ENCODE measurements at regions not wholly inside any gene's neighbourhood (a gene's known extent, or its start where the extent isn't known, plus 50 kb on each side); places are given as distances from the start of the nearest gene placed in this dataset.

DNA sequence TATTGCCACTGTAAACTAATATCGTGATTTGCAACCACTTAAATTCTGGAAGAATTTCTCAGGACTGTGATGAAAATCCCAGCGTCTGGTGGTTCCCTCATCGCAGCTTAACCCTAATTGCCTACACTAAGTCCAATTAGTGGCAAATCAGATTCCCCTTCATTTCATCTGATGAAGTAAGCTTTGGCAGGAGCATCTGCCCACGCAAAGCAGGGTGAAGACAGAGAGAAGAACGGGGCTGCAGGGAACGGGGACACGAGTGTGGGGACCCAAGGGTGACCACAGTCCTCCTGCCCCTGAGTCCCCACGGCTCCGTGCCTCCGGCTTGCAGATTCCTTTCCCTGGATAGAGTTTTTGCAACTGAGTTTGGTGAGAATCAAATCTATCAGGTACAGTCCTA is 159.5 kb downstream of the LY86 start:
- DNase-seq, result no peak
- CTCF ChIA-PET, result no interaction called here
- Histone ChIP-seq H3K4me1 (ENCODE audit: insufficient read depth, low read length) (peaks cover 13% of the 10 kb centered on the region), H3K36me3 (ENCODE audit: insufficient read depth, low read length) (no peaks in the 10 kb centered on the region), H3K27me3 (ENCODE audit: insufficient read depth, low read length, poor library complexity, severe bottlenecking) (no peaks in the 10 kb centered on the region), H3K9me3 (ENCODE audit: low read length) (no peaks in the 10 kb centered on the region), H3K4me3 (ENCODE audit: low read length) (no peak overlapping the region), H3K27ac (ENCODE audit: low read depth, low read length) (no peak overlapping the region)
- Mint-ChIP-seq H3K9me3 (no peaks in the 10 kb centered on the region), H3K27ac (no peak overlapping the region), H3K4me1 (peaks cover 0 to 4% (median 0%) of the 10 kb centered on the region in 3 donors), H3K4me3 (no peak overlapping the region), H3K27me3 (peaks cover 0 to 5% of the 10 kb centered on the region in 2 donors), H3K36me3 (no peaks in the 10 kb centered on the region)
- POLR2A ChIA-PET, result no interaction called here

DNA sequence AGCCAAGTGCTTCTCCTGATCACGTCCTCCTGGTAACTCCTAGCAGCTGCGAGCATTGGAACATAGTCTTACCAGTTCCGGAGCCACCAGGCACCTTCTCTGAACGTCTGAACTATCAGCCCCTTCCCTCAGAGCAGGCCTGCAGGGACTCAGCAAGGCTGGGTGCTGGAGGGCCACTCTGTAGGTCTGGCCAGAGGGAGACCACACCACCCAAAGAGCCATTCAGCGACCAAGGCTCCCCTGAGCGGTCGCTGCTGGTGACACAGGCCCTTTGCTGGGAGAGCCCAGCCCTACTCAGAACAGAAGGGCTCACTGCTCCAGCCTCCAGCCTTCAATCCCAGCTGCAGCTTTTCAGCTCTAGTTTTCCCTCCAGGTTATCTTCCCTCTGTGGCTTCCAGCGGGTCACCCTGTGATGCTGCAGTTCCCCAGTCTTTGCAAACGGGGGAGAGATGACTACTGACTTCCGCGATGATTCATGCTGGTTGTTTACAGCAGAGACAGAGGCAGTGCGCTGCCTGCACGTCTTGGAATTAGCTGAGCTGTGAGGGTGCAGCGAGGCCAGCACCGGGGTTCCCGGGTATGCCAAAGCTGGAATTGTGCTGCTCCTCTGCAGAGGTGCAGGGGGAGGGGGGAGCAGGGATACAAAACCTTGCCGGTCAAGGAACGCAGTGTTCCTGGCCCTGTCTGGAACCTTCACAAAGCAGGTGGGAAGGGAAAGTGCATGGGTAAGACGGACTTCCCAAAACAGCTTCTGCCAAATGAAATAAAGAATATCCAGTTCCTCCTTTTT is 161.4 kb downstream of the LY86 start:
- no peak overlapping the region for H3K27ac Mint-ChIP-seq

DNA sequence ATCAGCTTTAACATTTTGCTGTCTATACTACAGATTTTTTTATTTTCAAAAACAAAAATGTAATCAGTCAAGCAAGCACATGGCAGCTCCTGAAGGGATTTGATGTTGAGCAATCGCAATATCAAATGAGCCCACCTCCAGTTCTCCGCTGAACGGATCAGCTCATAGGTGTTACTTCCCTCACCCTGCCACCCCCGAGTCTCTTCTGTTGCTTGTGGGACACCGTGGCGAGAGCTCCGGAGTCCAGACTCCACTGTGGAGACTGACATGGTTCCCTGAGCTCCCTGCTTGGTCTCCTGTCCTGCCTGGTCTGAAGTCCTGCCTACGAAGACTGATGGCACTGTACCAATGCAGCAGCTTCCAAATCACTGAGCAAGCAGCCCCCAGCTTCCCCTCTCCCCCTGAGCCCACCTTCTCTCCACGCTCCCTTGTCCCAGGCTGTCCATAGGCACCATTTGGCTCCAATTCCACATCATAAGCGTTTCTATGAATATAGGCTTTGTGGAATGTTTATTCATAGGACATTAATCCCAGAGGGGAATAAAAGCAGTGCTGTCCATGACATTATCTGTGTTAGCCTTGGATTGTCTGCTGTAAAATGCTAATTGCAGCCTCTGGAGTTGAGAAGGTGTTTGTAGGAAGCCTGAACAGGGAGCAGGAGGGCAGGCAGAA is 162.2 kb downstream of the LY86 start:
- no peaks in the 10 kb centered on the region for H3K27me3 ChIP-seq (ENCODE audit: insufficient read depth, low read length, poor library complexity, severe bottlenecking)
- Mint-ChIP-seq H3K36me3 (no peaks in the 10 kb centered on the region), H3K4me1 (peaks cover 0 to 4% (median 0%) of the 10 kb centered on the region in 3 donors), H3K9me3 (no peaks in the 10 kb centered on the region), H3K27me3 (peaks cover 5 to 10% of the 10 kb centered on the region in 2 donors), H3K27ac (no peak overlapping the region), H3K4me3 (no peak overlapping the region)
- ChIA-PET POLR2A (no interaction called here), CTCF (interaction anchor here (0.8 kb wide), 1 partner anchor 8 kb away, joined by 3 read pairs; no protein-coding TSS in a partner anchor)
- H3K36me3 ChIP-seq (ENCODE audit: insufficient read depth, low read length), result no peaks in the 10 kb centered on the region
- peaks cover 13% of the 10 kb centered on the region for H3K4me1 ChIP-seq (ENCODE audit: insufficient read depth, low read length)
- DNase-seq, result no peak
- no peaks in the 10 kb centered on the region for H3K9me3 ChIP-seq (ENCODE audit: low read length)
- H3K27ac ChIP-seq (ENCODE audit: low read depth, low read length), result no peak overlapping the region
- no peak overlapping the region for H3K4me3 ChIP-seq (ENCODE audit: low read length)

More for the DNA sequence above, 161.4 kb downstream of the LY86 start:
- POLR2A ChIA-PET, result no interaction called here
- Mint-ChIP-seq H3K27me3 (peaks cover 5% of the 10 kb centered on the region in 2 donors), H3K9me3 (no peaks in the 10 kb centered on the region), H3K36me3 (no peaks in the 10 kb centered on the region), H3K4me3 (no peak overlapping the region), H3K4me1 (peaks cover 0 to 4% (median 0%) of the 10 kb centered on the region in 3 donors)
- Histone ChIP-seq H3K27ac (ENCODE audit: low read depth, low read length) (peak overlapping the region; percentile 71), H3K36me3 (ENCODE audit: insufficient read depth, low read length) (no peaks in the 10 kb centered on the region), H3K9me3 (ENCODE audit: low read length) (no peaks in the 10 kb centered on the region), H3K4me3 (ENCODE audit: low read length) (no peak overlapping the region), H3K4me1 (ENCODE audit: insufficient read depth, low read length) (peaks cover 13% of the 10 kb centered on the region), H3K27me3 (ENCODE audit: insufficient read depth, low read length, poor library complexity, severe bottlenecking) (no peaks in the 10 kb centered on the region)
- CTCF ChIA-PET, result interaction anchor here (0.8 kb wide), 1 partner anchor 9 kb away, joined by 3 read pairs; no protein-coding TSS in a partner anchor
- no peak for DNase-seq

DNA sequence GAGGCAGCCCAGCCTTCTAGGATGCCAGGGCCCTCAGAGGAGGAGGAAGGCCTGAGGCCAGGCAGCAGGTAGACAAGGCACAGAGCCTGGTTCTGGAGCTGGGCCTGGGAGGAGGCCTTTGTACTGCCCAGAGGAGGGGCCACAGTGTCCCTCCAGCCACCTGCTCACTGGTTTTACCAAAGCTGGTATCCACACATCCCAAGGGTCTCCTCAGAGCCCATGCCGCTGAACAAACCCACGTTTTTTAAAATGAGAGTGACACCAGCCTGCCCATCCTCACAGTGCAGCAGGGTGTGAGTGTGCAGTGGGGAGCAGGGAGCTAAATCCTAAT is 162.7 kb downstream of the LY86 start:
- H3K27ac Mint-ChIP-seq, result no peak overlapping the region

DNA sequence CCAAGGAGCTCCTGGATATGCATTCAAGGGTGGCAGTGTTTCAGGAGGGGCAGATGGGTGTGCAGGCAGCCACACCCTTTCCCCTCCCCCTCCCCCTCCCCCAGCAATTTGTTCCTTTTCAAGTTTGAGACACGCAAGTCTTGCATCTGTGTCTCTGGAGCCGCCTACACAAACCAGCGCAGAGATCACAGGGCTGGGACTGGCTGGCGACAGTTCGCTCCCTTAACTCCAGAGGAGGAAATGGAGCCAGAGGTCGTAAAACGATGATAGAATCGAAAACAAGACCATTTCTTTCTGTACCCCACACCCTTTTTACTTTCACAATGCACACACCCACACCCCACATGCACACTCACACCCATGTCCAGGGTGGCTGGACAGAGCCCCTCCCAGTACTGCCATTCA is 163.1 kb downstream of the LY86 start:
- Mint-ChIP-seq H3K4me1 (peaks cover 0 to 4% (median 0%) of the 10 kb centered on the region in 3 donors), H3K27ac (peak overlapping the region in 1 of 8 donors; percentile 43), H3K27me3 (peaks cover 2 to 15% of the 10 kb centered on the region in 2 donors), H3K4me3 (no peak overlapping the region), H3K36me3 (no peaks in the 10 kb centered on the region), H3K9me3 (no peaks in the 10 kb centered on the region)
- Histone ChIP-seq H3K36me3 (ENCODE audit: insufficient read depth, low read length) (no peaks in the 10 kb centered on the region), H3K27me3 (ENCODE audit: insufficient read depth, low read length, poor library complexity, severe bottlenecking) (no peaks in the 10 kb centered on the region), H3K4me1 (ENCODE audit: insufficient read depth, low read length) (peaks cover 13% of the 10 kb centered on the region), H3K9me3 (ENCODE audit: low read length) (no peaks in the 10 kb centered on the region), H3K27ac (ENCODE audit: low read depth, low read length) (no peak overlapping the region), H3K4me3 (ENCODE audit: low read length) (no peak overlapping the region)
- DNase-seq, result no peak
- ChIA-PET POLR2A (no interaction called here), CTCF (no interaction called here)

More for the DNA sequence above, 162.7 kb downstream of the LY86 start:
- no peaks in the 10 kb centered on the region for H3K9me3 Mint-ChIP-seq
- peaks cover 13% of the 10 kb centered on the region for H3K4me1 ChIP-seq (ENCODE audit: insufficient read depth, low read length)
- peaks cover 4 to 12% of the 10 kb centered on the region in 2 donors for H3K27me3 Mint-ChIP-seq
- ChIA-PET POLR2A (no interaction called here), CTCF (interaction anchor here (0.8 kb wide), 1 partner anchor 8 kb away, joined by 3 read pairs; no protein-coding TSS in a partner anchor)
- peaks cover 0 to 4% (median 0%) of the 10 kb centered on the region in 3 donors for H3K4me1 Mint-ChIP-seq
- H3K9me3 ChIP-seq (ENCODE audit: low read length), result no peaks in the 10 kb centered on the region
- H3K36me3 ChIP-seq (ENCODE audit: insufficient read depth, low read length), result no peaks in the 10 kb centered on the region
- no peaks in the 10 kb centered on the region for H3K27me3 ChIP-seq (ENCODE audit: insufficient read depth, low read length, poor library complexity, severe bottlenecking)
- H3K4me3 Mint-ChIP-seq, result no peak overlapping the region
- no peak overlapping the region for H3K4me3 ChIP-seq (ENCODE audit: low read length)
- DNase-seq, result no peak
- H3K27ac ChIP-seq (ENCODE audit: low read depth, low read length), result no peak overlapping the region
- no peaks in the 10 kb centered on the region for H3K36me3 Mint-ChIP-seq

DNA sequence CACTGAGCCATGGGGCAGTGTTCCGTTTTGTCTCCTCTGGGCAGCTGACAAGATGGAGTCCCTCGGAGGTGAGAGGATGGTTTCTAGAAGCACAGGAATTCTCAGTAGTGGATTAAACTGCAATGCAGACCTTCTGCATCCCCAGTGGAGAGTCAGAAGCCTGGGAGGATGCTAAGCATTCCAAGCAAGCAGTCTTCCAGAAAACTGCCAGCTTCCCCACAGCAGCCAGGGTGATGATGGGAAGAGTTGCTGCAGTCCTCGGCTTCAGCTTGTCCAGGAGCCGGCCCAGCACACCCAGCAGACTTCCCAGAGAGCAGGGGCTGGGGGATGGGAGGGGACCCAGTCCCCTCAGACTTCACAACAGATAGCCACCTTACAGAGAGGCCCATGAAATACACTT is 163.6 kb downstream of the LY86 start:
- peaks cover 2 to 18% of the 10 kb centered on the region in 2 donors for H3K27me3 Mint-ChIP-seq
- H3K4me1 Mint-ChIP-seq, result peaks cover 0 to 4% (median 0%) of the 10 kb centered on the region in 3 donors
- H3K4me1 ChIP-seq (ENCODE audit: insufficient read depth, low read length), result peaks cover 13% of the 10 kb centered on the region
- no peaks in the 10 kb centered on the region for H3K9me3 ChIP-seq (ENCODE audit: low read length)
- no peak overlapping the region for H3K4me3 ChIP-seq (ENCODE audit: low read length)
- DNase-seq, result no peak
- ChIA-PET POLR2A (no interaction called here), CTCF (no interaction called here)
- H3K27me3 ChIP-seq (ENCODE audit: insufficient read depth, low read length, poor library complexity, severe bottlenecking), result no peaks in the 10 kb centered on the region
- H3K4me3 Mint-ChIP-seq, result no peak overlapping the region
- no peak overlapping the region for H3K27ac ChIP-seq (ENCODE audit: low read depth, low read length)
- H3K36me3 Mint-ChIP-seq, result no peaks in the 10 kb centered on the region
- no peaks in the 10 kb centered on the region for H3K36me3 ChIP-seq (ENCODE audit: insufficient read depth, low read length)
- H3K9me3 Mint-ChIP-seq, result no peaks in the 10 kb centered on the region
- peak overlapping the region in 1 of 8 donors; percentile 43 for H3K27ac Mint-ChIP-seq

DNA sequence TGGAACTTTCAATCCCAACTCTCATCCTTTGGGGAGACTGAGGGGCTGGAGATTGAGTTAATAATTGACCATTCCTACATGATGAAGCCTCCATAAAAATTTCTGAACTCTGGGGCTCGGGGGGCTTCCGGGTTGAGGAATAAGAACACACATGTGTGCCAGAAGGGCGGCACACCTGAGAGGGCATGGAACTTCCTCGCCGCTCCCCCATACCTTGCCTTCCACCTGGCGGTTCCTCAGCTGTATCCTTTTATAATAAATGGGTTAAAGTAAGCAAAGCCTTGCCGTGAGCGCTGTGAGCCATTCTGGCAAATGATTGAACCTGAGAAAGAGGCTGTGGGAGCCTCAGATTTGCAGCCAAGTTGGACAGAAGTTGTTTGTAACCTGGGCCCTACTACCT is 164.8 kb downstream of the LY86 start:
- ChIA-PET POLR2A (no interaction called here), CTCF (no interaction called here)
- H3K36me3 ChIP-seq (ENCODE audit: insufficient read depth, low read length), result no peaks in the 10 kb centered on the region
- no peaks in the 10 kb centered on the region for H3K9me3 Mint-ChIP-seq
- H3K4me3 Mint-ChIP-seq, result no peak overlapping the region
- H3K27ac Mint-ChIP-seq, result no peak overlapping the region
- H3K27me3 Mint-ChIP-seq, result peaks cover 2 to 20% of the 10 kb centered on the region in 2 donors
- no peak overlapping the region for H3K27ac ChIP-seq (ENCODE audit: low read depth, low read length)
- no peaks in the 10 kb centered on the region for H3K27me3 ChIP-seq (ENCODE audit: insufficient read depth, low read length, poor library complexity, severe bottlenecking)
- no peak for DNase-seq
- H3K9me3 ChIP-seq (ENCODE audit: low read length), result no peaks in the 10 kb centered on the region
- no peak overlapping the region for H3K4me3 ChIP-seq (ENCODE audit: low read length)
- peaks cover 0 to 4% (median 0%) of the 10 kb centered on the region in 3 donors for H3K4me1 Mint-ChIP-seq
- H3K4me1 ChIP-seq (ENCODE audit: insufficient read depth, low read length), result peaks cover 13% of the 10 kb centered on the region
- H3K36me3 Mint-ChIP-seq, result no peaks in the 10 kb centered on the region

DNA sequence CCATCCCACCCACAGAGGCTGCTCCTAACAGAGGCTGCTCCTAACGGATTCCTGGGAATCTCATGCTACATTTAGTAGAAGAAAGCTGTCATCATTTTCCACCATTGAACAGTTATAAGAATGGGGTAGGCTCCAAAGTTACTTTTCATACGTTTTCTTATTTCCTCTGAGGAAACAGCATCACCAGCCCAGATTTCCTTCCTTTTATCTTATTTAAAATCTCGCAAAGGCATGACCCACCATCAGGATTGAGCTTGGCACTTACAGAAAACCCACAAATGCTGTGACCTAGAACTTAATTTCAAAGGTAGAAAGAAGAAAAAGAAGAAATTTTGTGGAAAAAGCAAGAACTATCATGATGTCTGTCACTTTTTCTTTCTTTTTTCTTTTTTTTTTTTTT is 168.0 kb downstream of the LY86 start:
- POLR2A ChIA-PET, result no interaction called here
- Mint-ChIP-seq H3K9me3 (no peaks in the 10 kb centered on the region), H3K36me3 (no peaks in the 10 kb centered on the region), H3K4me1 (peaks cover 0 to 4% (median 0%) of the 10 kb centered on the region in 3 donors), H3K27ac (no peak overlapping the region), H3K4me3 (no peak overlapping the region), H3K27me3 (peaks cover 4 to 26% of the 10 kb centered on the region in 2 donors)
- CTCF ChIA-PET, result no interaction called here
- H3K9me3 ChIP-seq (ENCODE audit: low read length), result no peaks in the 10 kb centered on the region
- no peak overlapping the region for H3K27ac ChIP-seq (ENCODE audit: low read depth, low read length)
- DNase-seq, result no peak
- no peaks in the 10 kb centered on the region for H3K27me3 ChIP-seq (ENCODE audit: insufficient read depth, low read length, poor library complexity, severe bottlenecking)
- H3K4me1 ChIP-seq (ENCODE audit: insufficient read depth, low read length), result peaks cover 8% of the 10 kb centered on the region
- no peaks in the 10 kb centered on the region for H3K36me3 ChIP-seq (ENCODE audit: insufficient read depth, low read length)
- no peak overlapping the region for H3K4me3 ChIP-seq (ENCODE audit: low read length)

All from CD8-positive, alpha-beta memory T cell (primary cell).